SJCRH30 (cell line): ENCODE measurements at regions not wholly inside any gene's neighbourhood (a gene's known extent, or its start where the extent isn't known, plus 50 kb on each side); places are given as distances from the start of the nearest gene placed in this dataset.
"Not testable (repeated sequence)": the region's sequence is repeated elsewhere in the genome, so short reads cannot be mapped to it uniquely, and the experiment has no call there.

Source experiments
- DNase-seq, 2 experiments: peaks; one replicate each; pipeline ENCODE4 v3.0.0-alpha.2; 2015 to 2020
- H3K27ac ChIP-seq: fragments of 250-450 bp; sonication (Bioruptor Pico); 2 replicates; pipeline ENCODE4 v1.5.1; 2020; ENCODE audit warnings: mild to moderate bottlenecking, moderate library complexity
- H3K27me3 ChIP-seq: fragments of 250-450 bp; sonication (Bioruptor Pico); 2 replicates; pipeline ENCODE4 v1.5.1; 2020; ENCODE audit warnings: mild to moderate bottlenecking, moderate library complexity
- H3K36me3 ChIP-seq: fragments of 250-450 bp; sonication (Bioruptor Pico); 2 replicates; pipeline ENCODE4 v1.5.1; 2020; ENCODE audit warnings: mild to moderate bottlenecking, moderate library complexity
- H3K4me1 ChIP-seq: fragments of 250-450 bp; sonication (Bioruptor Pico); 2 replicates; pipeline ENCODE4 v1.5.1; 2020; ENCODE audit warnings: mild to moderate bottlenecking, moderate library complexity
- H3K4me3 ChIP-seq: fragments of 250-450 bp; sonication (Bioruptor Pico); 2 replicates; pipeline ENCODE4 v1.5.1; 2020; ENCODE audit warnings: mild to moderate bottlenecking, moderate library complexity
- H3K9me3 ChIP-seq: fragments of 250-450 bp; sonication (Bioruptor Pico); replicated peaks from 2 replicates; pipeline ENCODE4 v1.5.1; 2020; ENCODE audit warnings: mild to moderate bottlenecking, moderate library complexity

DNA sequence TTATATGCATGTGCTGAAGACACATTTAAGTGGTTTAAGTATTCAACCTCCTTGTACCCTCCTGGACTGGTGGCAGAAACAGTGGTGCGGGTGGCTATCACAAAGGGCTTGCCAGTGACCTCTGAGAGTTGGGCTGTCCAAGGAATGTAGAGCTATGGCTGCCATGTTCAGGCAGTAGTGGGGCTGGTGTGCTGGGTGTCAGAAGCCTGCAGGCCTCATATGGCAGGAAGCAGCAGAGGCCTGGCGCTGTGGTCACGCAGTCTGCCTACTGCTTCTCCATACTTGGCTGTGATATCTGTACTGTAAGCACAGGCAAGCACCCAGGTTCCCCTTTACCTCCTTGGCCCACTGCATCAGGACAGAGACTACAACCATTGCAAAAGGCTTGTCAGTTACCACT lies 870.0 kb downstream of the LRRIQ3 start:
- DNase-seq = no peak
- H3K4me3 ChIP-seq = no peak overlapping the region
- H3K36me3 ChIP-seq = no peaks in the 10 kb centered on the region
- no peaks in the 10 kb centered on the region for H3K9me3 ChIP-seq
- no peaks in the 10 kb centered on the region for H3K4me1 ChIP-seq
- no peak overlapping the region for H3K27ac ChIP-seq
- H3K27me3 ChIP-seq = no peaks in the 10 kb centered on the region

DNA sequence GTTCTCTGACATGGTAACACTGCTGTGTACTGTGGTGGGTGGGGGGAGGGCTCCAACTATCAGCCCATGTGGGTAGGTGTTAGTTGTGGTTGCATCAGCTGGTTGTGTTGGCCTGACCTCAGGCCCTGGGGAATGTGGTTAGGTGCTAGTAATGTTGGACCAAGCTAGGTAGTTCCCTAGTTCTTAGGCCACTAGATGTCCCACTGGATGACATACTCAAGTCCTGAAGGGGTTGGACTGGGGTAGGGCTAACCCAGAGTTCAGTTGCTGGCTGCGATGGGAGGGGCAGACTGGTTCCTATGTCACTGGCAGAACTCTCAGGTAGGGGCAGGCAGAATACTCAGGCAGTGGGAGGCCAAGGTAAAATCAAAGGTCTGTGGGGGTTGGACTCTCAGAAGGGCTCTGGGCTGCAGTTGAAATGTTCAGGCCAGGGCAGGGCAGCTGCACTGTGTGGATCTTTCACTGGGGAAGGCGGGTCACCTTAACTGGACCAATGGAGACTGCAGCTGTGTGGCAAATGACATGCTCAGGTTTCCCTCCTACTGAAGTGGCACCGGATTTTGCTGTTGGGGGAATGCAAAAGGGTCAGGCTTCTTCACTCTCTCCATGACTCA lies 870.7 kb downstream of the LRRIQ3 start:
- Histone ChIP-seq H3K9me3 (no peaks in the 10 kb centered on the region), H3K4me3 (no peak overlapping the region), H3K27ac (no peak overlapping the region), H3K27me3 (no peaks in the 10 kb centered on the region), H3K4me1 (no peaks in the 10 kb centered on the region), H3K36me3 (no peaks in the 10 kb centered on the region)
- no peak for DNase-seq

DNA sequence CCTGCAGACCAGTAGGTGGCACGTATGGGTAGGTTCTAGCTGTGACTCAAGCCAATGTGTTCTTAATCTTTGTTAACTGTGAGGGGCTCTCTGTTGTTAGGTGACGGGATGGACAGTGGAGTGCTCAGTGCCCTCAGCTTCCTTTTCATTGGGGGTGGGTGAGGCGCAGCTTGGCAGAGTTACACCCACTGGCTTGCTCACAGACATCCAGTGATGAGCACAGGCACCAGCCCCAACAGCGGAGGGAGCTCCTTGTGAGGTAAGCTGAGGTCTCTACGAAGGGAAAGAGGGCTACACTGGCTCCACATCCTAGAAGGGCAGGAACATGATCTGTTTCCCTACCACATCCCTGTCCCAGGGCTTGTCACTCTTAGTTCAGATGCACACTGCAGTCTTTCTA lies 871.3 kb downstream of the LRRIQ3 start:
- H3K4me3 ChIP-seq = no peak overlapping the region
- H3K4me1 ChIP-seq = no peaks in the 10 kb centered on the region
- H3K27me3 ChIP-seq = no peaks in the 10 kb centered on the region
- no peaks in the 10 kb centered on the region for H3K36me3 ChIP-seq
- no peak overlapping the region for H3K27ac ChIP-seq
- no peak for DNase-seq
- no peaks in the 10 kb centered on the region for H3K9me3 ChIP-seq

DNA sequence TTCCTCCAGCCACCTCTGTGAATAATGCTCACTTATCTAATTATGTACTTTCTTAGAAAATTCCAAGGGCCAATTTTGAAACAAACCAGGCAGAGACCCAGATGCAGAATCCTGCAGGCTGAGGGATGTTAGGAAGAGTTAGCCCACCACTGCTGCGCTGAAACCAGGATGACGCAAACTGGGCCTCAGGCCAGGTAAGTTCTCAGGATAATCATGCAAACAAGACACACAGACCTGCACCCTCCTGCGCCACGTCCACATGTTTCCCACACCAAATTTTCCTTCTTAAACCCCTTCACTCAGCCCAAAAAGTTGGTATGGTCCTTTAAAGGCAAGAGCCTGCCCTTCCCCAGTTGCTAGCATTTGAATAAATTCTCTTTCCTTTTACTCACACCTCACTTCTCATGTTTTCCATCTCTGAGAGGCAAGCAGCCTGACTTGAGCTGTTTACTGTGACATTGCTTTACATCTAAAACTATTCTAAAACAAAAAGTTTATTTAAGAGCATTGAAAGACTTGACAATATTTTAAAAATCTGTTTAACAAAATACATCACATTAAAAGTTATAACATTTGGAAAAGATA lies 887.1 kb downstream of the LRRIQ3 start:
- no peaks in the 10 kb centered on the region for H3K4me1 ChIP-seq
- no peak overlapping the region for H3K27ac ChIP-seq
- H3K9me3 ChIP-seq = no peaks in the 10 kb centered on the region
- no peak overlapping the region for H3K4me3 ChIP-seq
- 0 out of 2 replicates have a peak, but pooled peaks cover 4% of the 10 kb centered on the region for H3K27me3 ChIP-seq
- DNase-seq = peak in 1 of 2 experiments; percentile 4
- H3K36me3 ChIP-seq = no peaks in the 10 kb centered on the region

DNA sequence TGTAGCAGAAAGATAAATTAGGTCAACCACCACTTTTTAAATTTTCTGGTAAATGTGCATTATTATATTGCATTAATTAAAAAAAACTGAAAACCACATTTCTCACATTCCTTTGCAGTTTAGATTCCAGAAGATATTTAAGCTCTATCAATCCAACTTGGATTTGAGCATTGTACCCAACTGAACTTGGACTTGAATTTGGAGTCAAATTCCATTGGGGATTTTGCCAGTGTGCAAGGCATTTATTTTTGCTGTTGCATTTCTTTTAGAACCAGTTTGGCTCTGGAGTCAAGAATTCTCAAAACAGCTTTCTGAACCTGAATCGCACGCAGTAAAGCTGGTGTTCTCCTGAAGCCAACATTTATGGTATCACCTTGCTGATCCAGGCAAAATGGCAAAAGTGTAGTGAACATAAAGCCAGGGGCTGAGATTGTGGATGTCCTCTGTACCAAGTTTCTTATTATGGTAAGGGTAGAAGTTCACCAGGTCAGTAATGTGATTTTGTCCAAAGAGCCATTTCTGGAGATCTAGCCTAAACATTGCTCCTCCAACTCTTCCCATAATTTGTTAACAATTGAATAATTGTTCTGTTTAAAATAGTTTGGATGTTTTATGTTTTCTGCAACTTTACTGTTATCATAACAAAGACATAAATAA lies 890.9 kb downstream of the LRRIQ3 start:
- Histone ChIP-seq H3K36me3 (no peaks in the 10 kb centered on the region), H3K27me3 (0 out of 2 replicates have a peak, but pooled peaks cover 4% of the 10 kb centered on the region), H3K27ac (no peak overlapping the region), H3K4me3 (no peak overlapping the region), H3K4me1 (no peaks in the 10 kb centered on the region), H3K9me3 (no peaks in the 10 kb centered on the region)
- DNase-seq = no peak

DNA sequence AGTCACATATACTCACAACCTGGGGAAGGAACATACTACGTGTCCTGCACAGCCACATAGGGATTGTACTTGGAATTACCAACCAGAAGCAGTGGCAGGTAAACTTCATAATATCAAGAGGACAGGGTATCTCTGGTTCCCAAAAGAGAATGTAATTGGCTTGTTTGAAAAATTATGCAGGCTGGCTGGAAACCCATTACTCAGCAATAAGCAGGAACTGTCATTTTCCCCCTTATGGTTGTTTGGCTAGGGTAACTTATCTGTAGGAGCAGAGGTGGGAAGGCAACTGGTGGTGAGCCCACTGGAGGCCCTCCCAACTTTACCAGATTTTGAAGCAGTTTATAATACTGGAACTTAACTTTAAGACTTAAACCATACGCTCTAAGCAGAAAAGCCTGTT lies 924.1 kb downstream of the LRRIQ3 start:
- no peak for DNase-seq
- no peak overlapping the region for H3K4me3 ChIP-seq
- no peak overlapping the region for H3K27ac ChIP-seq
- no peaks in the 10 kb centered on the region for H3K9me3 ChIP-seq
- no peaks in the 10 kb centered on the region for H3K36me3 ChIP-seq
- no peaks in the 10 kb centered on the region for H3K27me3 ChIP-seq
- no peaks in the 10 kb centered on the region for H3K4me1 ChIP-seq

DNA sequence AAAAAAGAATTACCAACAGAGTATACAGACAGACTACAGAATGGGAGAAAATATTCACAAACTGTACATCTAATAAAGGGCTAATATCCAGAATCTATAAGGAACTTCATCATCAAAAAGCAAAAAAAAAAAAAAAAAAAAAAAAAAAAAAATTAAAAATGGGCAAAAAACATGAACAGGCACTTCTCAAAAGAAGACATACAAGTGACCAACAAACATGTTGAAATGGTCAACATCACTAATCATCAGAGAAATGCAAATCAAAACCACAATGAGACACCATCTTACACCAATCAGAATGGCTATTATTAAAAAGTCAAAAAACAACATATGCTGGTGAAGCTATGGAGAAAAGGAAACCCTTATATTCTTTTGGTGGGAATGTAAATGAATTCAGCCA lies 952.8 kb downstream of the LRRIQ3 start:
- H3K27me3 ChIP-seq = not testable (repeated sequence)

DNA sequence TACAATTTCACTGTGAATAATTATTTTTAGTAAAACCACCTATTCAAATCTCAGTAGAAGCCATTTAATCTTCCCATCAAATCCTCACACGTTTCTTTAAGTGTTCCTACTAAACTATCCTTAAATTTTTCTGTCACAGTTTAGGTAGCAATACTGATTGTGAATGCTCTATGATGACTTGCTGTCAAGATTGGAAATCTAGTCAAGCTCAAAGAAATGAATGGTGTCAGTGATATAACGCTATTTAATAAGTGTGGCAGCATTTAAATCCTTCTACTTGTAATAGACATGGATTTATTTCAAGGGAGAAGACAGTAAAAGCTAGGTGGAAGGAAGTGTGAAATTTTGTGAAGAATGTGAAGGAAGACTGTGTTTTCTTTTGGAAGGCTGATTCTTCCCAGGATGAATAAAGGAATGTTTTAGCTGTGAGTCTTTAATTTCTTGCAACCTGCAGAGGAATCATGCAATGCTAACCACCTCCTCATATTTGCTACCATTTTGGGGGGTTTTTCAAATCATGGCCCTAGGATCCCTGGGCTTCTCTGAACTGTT lies 936.7 kb upstream of the NEGR1 start:
- H3K27ac ChIP-seq = no peak overlapping the region
- H3K4me1 ChIP-seq = no peaks in the 10 kb centered on the region
- DNase-seq = no peak
- no peaks in the 10 kb centered on the region for H3K27me3 ChIP-seq
- H3K36me3 ChIP-seq = no peaks in the 10 kb centered on the region
- H3K4me3 ChIP-seq = no peak overlapping the region
- H3K9me3 ChIP-seq = no peaks in the 10 kb centered on the region

More for the DNA sequence above, 952.8 kb downstream of the LRRIQ3 start:
- H3K4me1 ChIP-seq, H3K4me3 ChIP-seq, H3K27ac ChIP-seq, H3K36me3 ChIP-seq, H3K9me3 ChIP-seq, DNase-seq: not testable (repeated sequence)

DNA sequence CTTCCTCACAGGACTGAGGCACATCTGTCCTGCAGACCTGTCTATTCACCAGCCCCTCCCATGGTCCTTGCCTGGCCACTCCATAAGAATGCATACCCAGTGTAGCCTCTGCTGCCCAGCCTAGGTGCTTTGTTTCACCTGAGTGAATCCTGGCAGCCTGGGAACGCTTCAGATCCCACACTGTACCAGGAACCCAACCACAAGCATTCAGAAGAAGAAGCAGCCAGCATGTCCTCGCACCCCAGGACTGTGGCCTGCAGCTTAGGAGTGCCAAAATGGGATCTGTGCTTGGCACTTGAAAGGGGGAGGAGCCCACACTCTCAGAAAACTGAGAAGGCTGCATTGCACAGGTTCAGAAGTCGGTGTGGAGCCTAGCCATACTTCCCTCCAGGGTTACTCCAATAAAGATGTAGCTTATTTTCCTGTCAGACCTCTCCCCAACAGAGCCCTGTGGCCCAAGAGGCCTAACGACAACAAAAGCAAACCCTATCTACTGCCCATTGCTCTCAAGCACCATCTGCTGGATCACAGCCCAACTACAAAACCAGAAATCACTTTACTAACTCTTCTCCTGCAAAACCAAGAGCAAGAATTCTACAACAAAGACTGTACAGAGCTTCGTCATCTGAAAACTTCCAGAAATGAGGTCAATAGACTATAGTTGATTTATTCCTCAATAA lies 923.1 kb upstream of the NEGR1 start:
- H3K27me3 ChIP-seq = no peaks in the 10 kb centered on the region
- H3K36me3 ChIP-seq = no peaks in the 10 kb centered on the region
- H3K4me1 ChIP-seq = no peaks in the 10 kb centered on the region
- H3K9me3 ChIP-seq = no peaks in the 10 kb centered on the region
- DNase-seq = peak in 1 of 2 experiments; percentile 9
- no peak overlapping the region for H3K4me3 ChIP-seq
- no peak overlapping the region for H3K27ac ChIP-seq

DNA sequence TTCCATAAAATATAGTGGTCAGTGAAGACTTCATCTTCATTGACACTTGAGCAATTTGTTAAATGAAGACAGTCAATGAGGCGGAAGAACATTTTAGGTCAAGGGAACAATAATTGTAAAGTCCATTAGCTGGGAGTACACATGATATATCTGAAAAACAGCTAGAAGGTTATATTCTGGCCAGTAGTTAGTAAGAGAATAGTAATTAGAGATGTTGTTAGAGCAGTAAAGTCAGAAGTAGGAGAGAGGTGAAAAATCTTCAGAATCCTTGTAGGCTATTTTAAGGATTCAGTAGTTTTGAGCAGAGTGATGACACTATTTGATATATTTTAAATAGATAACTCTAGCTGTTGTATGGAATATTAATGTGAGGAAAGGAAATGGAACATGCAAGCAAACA lies 915.6 kb upstream of the NEGR1 start:
- H3K4me3 ChIP-seq = no peak overlapping the region

DNA sequence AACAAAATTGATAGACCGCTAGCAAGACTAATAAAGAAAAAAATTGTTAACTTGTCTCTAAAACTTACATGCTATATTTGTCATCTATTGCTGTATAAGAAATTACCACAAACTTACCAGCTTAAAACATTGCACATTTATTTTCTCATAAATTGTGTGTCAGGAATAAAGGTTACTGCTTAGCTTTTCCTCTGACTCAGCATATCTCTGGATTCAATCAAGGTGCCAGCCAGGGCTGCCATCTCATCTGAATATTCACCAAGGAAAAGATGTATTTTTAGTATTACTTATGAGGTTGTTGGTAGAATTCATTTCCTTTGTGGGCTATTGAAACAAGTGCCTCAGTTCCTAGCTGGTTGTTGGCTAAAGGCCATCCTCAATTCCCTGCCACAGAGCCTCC lies 912.6 kb upstream of the NEGR1 start:
- Histone ChIP-seq H3K4me3 (no peak overlapping the region), H3K9me3 (no peaks in the 10 kb centered on the region), H3K4me1 (no peaks in the 10 kb centered on the region), H3K27me3 (no peaks in the 10 kb centered on the region), H3K27ac (no peak overlapping the region), H3K36me3 (no peaks in the 10 kb centered on the region)
- DNase-seq = no peak

More for the DNA sequence above, 915.6 kb upstream of the NEGR1 start:
- Histone ChIP-seq H3K4me1 (no peaks in the 10 kb centered on the region), H3K27me3 (no peaks in the 10 kb centered on the region), H3K36me3 (no peaks in the 10 kb centered on the region), H3K27ac (no peak overlapping the region), H3K9me3 (no peaks in the 10 kb centered on the region)
- no peak for DNase-seq

DNA sequence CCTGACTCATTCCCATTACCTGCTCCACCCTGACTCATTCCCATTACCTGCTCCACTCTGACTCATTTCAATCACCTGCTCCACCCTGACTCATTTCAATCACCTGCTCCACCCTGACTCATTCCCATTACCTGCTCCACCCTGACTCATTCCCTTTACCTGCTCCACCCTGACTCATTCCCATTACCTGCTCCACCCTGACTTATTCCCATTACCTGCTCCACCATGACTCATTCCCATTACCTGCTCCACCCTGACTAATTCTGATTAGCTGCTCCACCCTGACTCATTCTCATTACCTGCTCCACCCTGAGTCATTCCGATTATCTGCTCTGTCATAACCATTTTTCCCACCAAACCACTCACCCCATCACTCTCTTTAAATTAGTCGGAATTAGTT lies 901.2 kb upstream of the NEGR1 start:
- DNase-seq, H3K36me3 ChIP-seq, H3K9me3 ChIP-seq, H3K27me3 ChIP-seq, H3K4me3 ChIP-seq, H3K27ac ChIP-seq, H3K4me1 ChIP-seq: not testable (repeated sequence)

DNA sequence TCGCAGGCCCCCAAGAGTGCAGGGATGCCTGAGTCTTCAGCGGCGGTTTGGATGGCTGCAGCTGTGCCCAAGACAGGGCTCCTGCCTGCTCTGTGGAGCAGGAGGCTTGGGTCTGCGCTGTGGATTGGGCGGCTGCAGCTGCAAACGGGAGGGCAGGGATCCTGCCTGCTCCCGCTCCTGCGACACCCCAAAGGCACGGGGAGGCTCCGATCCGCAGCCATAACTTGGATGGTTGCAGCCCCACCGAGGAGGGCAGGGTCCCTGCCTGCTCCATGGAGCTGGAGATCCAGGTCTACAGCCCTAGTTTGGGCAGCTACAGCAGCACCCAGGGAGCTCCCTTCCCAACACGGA lies 898.8 kb upstream of the NEGR1 start:
- Histone ChIP-seq H3K27ac (no peak overlapping the region), H3K4me3 (no peak overlapping the region), H3K27me3 (no peaks in the 10 kb centered on the region), H3K4me1 (no peaks in the 10 kb centered on the region), H3K36me3 (no peaks in the 10 kb centered on the region), H3K9me3 (no peaks in the 10 kb centered on the region)
- DNase-seq = no peak

DNA sequence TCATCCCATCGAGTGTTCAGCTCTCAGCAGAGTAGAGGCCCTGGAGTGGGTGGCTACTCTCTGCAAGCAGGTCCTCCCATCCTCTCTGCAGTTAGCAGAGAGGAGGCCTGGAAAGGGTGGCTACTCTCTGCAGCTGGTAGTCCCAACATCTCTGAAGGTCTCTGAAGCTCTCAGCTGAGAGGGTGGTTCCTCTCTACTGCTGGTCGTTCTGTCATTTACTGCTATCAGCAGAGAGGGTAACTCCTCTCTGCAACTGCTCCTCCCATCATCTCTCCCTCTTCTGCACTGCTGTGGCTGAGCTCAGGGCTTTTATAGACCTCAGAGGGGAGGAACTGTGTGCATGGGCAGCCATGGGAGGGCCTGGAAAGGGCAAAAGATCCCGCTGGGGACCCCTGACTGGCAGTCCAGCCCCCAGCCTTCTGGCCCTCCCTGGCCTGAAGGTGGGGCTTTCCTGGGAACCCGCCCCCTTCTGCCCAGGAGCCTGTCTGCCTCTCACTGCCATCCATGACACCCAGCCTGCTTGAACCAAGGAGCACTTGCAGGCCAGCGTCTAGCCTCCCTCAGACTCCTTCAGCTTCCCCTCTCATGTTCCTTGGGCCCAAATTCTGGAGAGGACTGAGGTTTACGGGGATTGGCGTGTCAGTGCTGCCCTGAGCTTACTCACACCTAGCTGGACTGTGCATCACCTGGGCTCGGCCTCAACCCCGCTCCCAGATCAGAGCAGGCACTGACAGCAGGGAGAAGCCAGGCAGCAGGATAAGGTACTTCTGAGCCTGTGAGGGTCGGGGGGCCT lies 898.3 kb upstream of the NEGR1 start:
- no peak for DNase-seq

More for the DNA sequence above, 898.3 kb upstream of the NEGR1 start:
- Histone ChIP-seq H3K27me3 (no peaks in the 10 kb centered on the region), H3K4me1 (no peaks in the 10 kb centered on the region), H3K36me3 (no peaks in the 10 kb centered on the region), H3K9me3 (no peaks in the 10 kb centered on the region), H3K4me3 (no peak overlapping the region), H3K27ac (no peak overlapping the region)
